Lung (tissue), 11 donors: ENCODE measurements at regions not wholly inside any gene's neighbourhood (a gene's known extent, or its start where the extent isn't known, plus 50 kb on each side); places are given as distances from the start of the nearest gene placed in this dataset.

Experiments used
- ATAC-seq: fragments of 200-7000 bp; cut with Tn5 transposase; one replicate; pipeline ENCODE4 v1.9.1; 2020; ENCODE audit warnings: moderate number of reproducible peaks; ENCODE audit not compliant: insufficient read depth, low FRiP score
- DNase-seq, 3 donors: peaks; one replicate each; pipeline ENCODE4 v3.0.0-alpha.2; 2013 to 2017
- H3K27ac ChIP-seq, 2 donors: one replicate each; pipeline ENCODE4 v1.5.1; 2013; ENCODE audit warnings: mild to moderate bottlenecking in 2 of 2, moderate library complexity in 2 of 2, control low read depth in 1 of 2, inconsistent platforms in 1 of 2, low read depth in 1 of 2, low read length in 1 of 2
- H3K27me3 ChIP-seq, 3 donors: one replicate each; pipeline ENCODE4 v1.5.1; 2013; ENCODE audit warnings: low read length in 2 of 3; ENCODE audit not compliant: control insufficient read depth in 3 of 3, insufficient read depth in 3 of 3
- H3K36me3 ChIP-seq, 4 donors: one replicate each; pipeline ENCODE4 v1.5.1; 2013; ENCODE audit warnings: low read length in 4 of 4, mild to moderate bottlenecking in 1 of 4, moderate library complexity in 1 of 4; ENCODE audit not compliant: control insufficient read depth in 4 of 4, insufficient read depth in 4 of 4
- H3K4me1 ChIP-seq, 5 donors: one replicate each; pipeline ENCODE4 v1.5.1; 2013; ENCODE audit warnings: low read length in 5 of 5, mild to moderate bottlenecking in 2 of 5, moderate library complexity in 1 of 5; ENCODE audit not compliant: control insufficient read depth in 5 of 5, insufficient read depth in 5 of 5
- H3K4me3 ChIP-seq: one replicate; pipeline ENCODE4 v1.5.1; 2013; ENCODE audit warnings: mild to moderate bottlenecking, control low read depth, moderate library complexity
- H3K9ac ChIP-seq, 2 donors: one replicate each; pipeline ENCODE4 v1.5.1; 2013; ENCODE audit warnings: low read length in 2 of 2, control low read depth in 1 of 2; ENCODE audit not compliant: insufficient read depth in 1 of 2
- H3K9me3 ChIP-seq, 4 donors: one replicate each; pipeline ENCODE4 v1.5.1; 2013; ENCODE audit warnings: low read length in 3 of 4, mild to moderate bottlenecking in 1 of 4, moderate library complexity in 1 of 4; ENCODE audit not compliant: control insufficient read depth in 4 of 4, insufficient read depth in 3 of 4
- CTCF ChIP-seq: IDR thresholded peaks from 2 replicates; pipeline ENCODE4 v1.5.1; 2012; ENCODE audit warnings: mild to moderate bottlenecking; ENCODE audit errors: control extremely low read depth, extremely low read depth
- WGBS, 2 donors: extraction: QIAGEN DNeasy Blood & Tissue Kit; methylation state at CpG; one replicate each; pipeline ENCODE4 v1.1.7; 2013; 5-methylcytosine and 5-hydroxymethylcytosine counted together
- donor health status: control.
- donor health status: control.
- donor health status: Bipolar disorder and iron deficiency.
- donor health status: healthy.
- donor health status: DM: yes; HTN: yes; CAD: no.

- H3K36me3 ChIP-seq: no peaks in the 10 kb centered on the region
- peaks cover 0 to 23% (median 2%) of the 10 kb centered on the region in 5 donors for H3K4me1 ChIP-seq
- H3K9me3 ChIP-seq: peaks cover 0 to 9% (median 0%) of the 10 kb centered on the region in 4 donors
- H3K27me3 ChIP-seq: no peaks in the 10 kb centered on the region
- no peak overlapping the region for H3K4me3 ChIP-seq
- no peak overlapping the region for H3K27ac ChIP-seq
- 50 to 55% methylated on average over 2 of the region's 2 CpGs for WGBS, 2 donors
- no peak overlapping the region for H3K9ac ChIP-seq
- no peak for TF ChIP-seq CTCF
- DNase-seq (peak; percentile 54 to 75 (median 62)), ATAC-seq (no peak)
Observed at GRCh38 chr11:69958308-69958707, 119.8 kb upstream of the ANO1 start.

- no peak for ATAC-seq
Observed at GRCh38 chr11:69959461-69959860, 118.7 kb upstream of the ANO1 start.

GRCh38 chr11:69961738-69962137 lies 116.4 kb upstream of the ANO1 start:
- DNase-seq: no peak
- peaks cover 0 to 26% (median 5%) of the 10 kb centered on the region in 5 donors for H3K4me1 ChIP-seq
- 94 to 96% methylated on average over 11 of the region's 11 CpGs for WGBS, 2 donors
- H3K27ac ChIP-seq: no peak overlapping the region
- H3K9me3 ChIP-seq: peaks cover 0 to 9% (median 0%) of the 10 kb centered on the region in 4 donors
- no peaks in the 10 kb centered on the region for H3K36me3 ChIP-seq
- no peak for TF ChIP-seq CTCF
- H3K9ac ChIP-seq: no peak overlapping the region
- H3K4me3 ChIP-seq: no peak overlapping the region
- H3K27me3 ChIP-seq: no peaks in the 10 kb centered on the region
- no peak for ATAC-seq

More at GRCh38 chr11:69959461-69959860, 118.7 kb upstream of the ANO1 start:
- Histone ChIP-seq H3K9ac (no peak overlapping the region), H3K36me3 (no peaks in the 10 kb centered on the region), H3K27me3 (no peaks in the 10 kb centered on the region), H3K4me1 (peaks cover 0 to 33% (median 5%) of the 10 kb centered on the region in 5 donors), H3K9me3 (peaks cover 0 to 9% (median 0%) of the 10 kb centered on the region in 4 donors), H3K27ac (no peak overlapping the region), H3K4me3 (no peak overlapping the region)
- 90 to 92% methylated on average over 8 of the region's 8 CpGs for WGBS, 2 donors
- no peak for TF ChIP-seq CTCF
- no peak for DNase-seq

- ATAC-seq: peak; percentile 52
- Histone ChIP-seq H3K36me3 (no peaks in the 10 kb centered on the region), H3K27me3 (no peaks in the 10 kb centered on the region), H3K4me3 (no peak overlapping the region), H3K9me3 (peaks cover 0 to 9% (median 0%) of the 10 kb centered on the region in 4 donors), H3K9ac (no peak overlapping the region), H3K4me1 (peaks cover 0 to 26% (median 5%) of the 10 kb centered on the region in 5 donors), H3K27ac (no peak overlapping the region)
- no peak for TF ChIP-seq CTCF
- no peak for DNase-seq
- WGBS, 2 donors: 72 to 76% methylated on average over 9 of the region's 9 CpGs
Observed at GRCh38 chr11:69962152-69962551, 116.0 kb upstream of the ANO1 start.
